SK-N-SH (cell line): ENCODE measurements at regions not wholly inside any gene's neighbourhood (a gene's known extent, or its start where the extent isn't known, plus 50 kb on each side); places are given as distances from the start of the nearest gene placed in this dataset.

Experiments used
- CTCF ChIA-PET: fragments of 300-600, 350-600 bp; formaldehyde crosslinking; extraction: SDS; loops from one replicate; lab custom pipeline; 2021; lab: Yijun Ruan, JAX
- POLR2A ChIA-PET: fragments of 350-600 bp; sonication (Branson Sonifier 250); formaldehyde crosslinking; extraction: SDS; loops from one replicate; lab custom pipeline; 2020; ENCODE audit warnings: antibody characterized with exemption, inconsistent platforms; lab: Yijun Ruan, JAX
- DNase-seq: peaks from one replicate; pipeline ENCODE4 v3.0.0; 2012
- H2AFZ ChIP-seq: fragments of 200-600 bp; sonication (generic); 2 replicates; pipeline ENCODE4 v1.8.1; 2016; ENCODE audit warnings: antibody characterized with exemption, mild to moderate bottlenecking, low read depth
- H3F3A ChIP-seq: fragments of 200-600 bp; sonication (generic); replicated peaks from 2 replicates; pipeline ENCODE3; 2016; ENCODE audit warnings: antibody characterized with exemption, mild to moderate bottlenecking; ENCODE audit not compliant: insufficient read depth
- H3K27ac ChIP-seq, 2 experiments: fragments of 200-500 bp in 1 of 2; fragments of 200-600 bp in 1 of 2; sonication (Bioruptor generic) in 1 of 2; sonication (generic), shearing (Covaris generic) in 1 of 2; 2 replicates each; pipeline versions ENCODE4 v1.5.1 to v1.6.1; 2014 to 2016; ENCODE audit warnings: low read depth in 2 of 2, inconsistent platforms in 1 of 2, low read length in 1 of 2, mild to moderate bottlenecking in 1 of 2, mixed read lengths in 1 of 2
- H3K27me3 ChIP-seq: fragments of 200-600 bp; sonication (generic), shearing (Covaris generic); 2 replicates; pipeline ENCODE4 v1.6.1; 2016; ENCODE audit warnings: mixed run types; ENCODE audit not compliant: insufficient read depth
- H3K36me3 ChIP-seq, 2 experiments: fragments of 200-500 bp in 1 of 2; fragments of 200-600 bp in 1 of 2; sonication (Bioruptor generic) in 1 of 2; sonication (generic) in 1 of 2; replicated peaks in 1 of 2; 2 replicates each; pipeline versions ENCODE3 to v1.5.1; 2014 to 2016; ENCODE audit warnings: low read length in 1 of 2, mild to moderate bottlenecking in 1 of 2; ENCODE audit not compliant: insufficient read depth in 2 of 2, control insufficient read depth in 1 of 2
- H3K4me1 ChIP-seq, 2 experiments: fragments of 200-500 bp in 1 of 2; fragments of 200-600 bp in 1 of 2; sonication (Bioruptor generic) in 1 of 2; sonication (generic), shearing (Covaris generic) in 1 of 2; 2 replicates each; pipeline versions ENCODE4 v1.5.1 to v1.6.1; 2014 to 2016; ENCODE audit warnings: low read depth in 1 of 2, low read length in 1 of 2, mixed run types in 1 of 2; ENCODE audit not compliant: insufficient read depth in 2 of 2, control insufficient read depth in 1 of 2
- H3K4me2 ChIP-seq: fragments of 200-600 bp; sonication (generic), shearing (Covaris generic); 2 replicates; pipeline ENCODE4 v1.6.1; 2017; ENCODE audit warnings: mixed run types
- H3K4me3 ChIP-seq, 2 experiments: fragments of 200-500 bp in 1 of 2; fragments of 200-600 bp in 1 of 2; sonication (Bioruptor generic) in 1 of 2; sonication (generic), shearing (Covaris generic) in 1 of 2; 2 replicates each; pipeline versions ENCODE4 v1.5.1 to v1.8.1; 2014 to 2016; ENCODE audit warnings: low read depth in 2 of 2, inconsistent platforms in 1 of 2, low read length in 1 of 2, mild to moderate bottlenecking in 1 of 2, mixed read lengths in 1 of 2, moderate library complexity in 1 of 2
- H3K79me2 ChIP-seq: fragments of 200-600 bp; sonication (generic); 2 replicates; pipeline ENCODE4 v1.8.1; 2017; ENCODE audit warnings: mild to moderate bottlenecking; ENCODE audit not compliant: insufficient read depth
- H3K9ac ChIP-seq: fragments of 200-600 bp; sonication (generic); 2 replicates; pipeline ENCODE4 v1.6.1; 2017; ENCODE audit warnings: mixed run types
- H3K9me2 ChIP-seq: fragments of 200-600 bp; sonication (generic); 2 replicates; pipeline ENCODE4 v1.6.1; 2017; ENCODE audit warnings: mixed run types
- H3K9me3 ChIP-seq: fragments of 200-600 bp; sonication (generic); 2 replicates; pipeline ENCODE4 v1.6.1; 2017; ENCODE audit warnings: mixed run types, mild to moderate bottlenecking, moderate library complexity
- H4K20me1 ChIP-seq: fragments of 200-600 bp; sonication (generic); 2 replicates; pipeline ENCODE4 v1.6.1; 2017; ENCODE audit warnings: mild to moderate bottlenecking, mixed run types; ENCODE audit not compliant: insufficient read depth
- CTCF ChIP-seq: fragments of 200-600 bp; sonication (generic); IDR thresholded peaks from 2 replicates; pipeline ENCODE4 v1.6.1; 2017; ENCODE audit warnings: antibody characterized with exemption, mild to moderate bottlenecking, moderate library complexity
- EP300 ChIP-seq, 2 experiments: IDR thresholded peaks; 2 replicates each; pipeline versions ENCODE4 v1.4.0 to v1.6.1; 2012; ENCODE audit warnings: borderline replicate concordance in 1 of 2, low read depth in 1 of 2, low read length in 1 of 2
- FOXJ3 ChIP-seq: sonication (generic); formaldehyde crosslinking; IDR thresholded peaks from 2 replicates; pipeline ENCODE4 v1.5.1; 2020; ENCODE audit warnings: mild to moderate bottlenecking, missing genetic modification reagents
- FOXM1 ChIP-seq: IDR thresholded peaks from 2 replicates; pipeline ENCODE4 v1.4.0; 2012; ENCODE audit warnings: low read depth, mild to moderate bottlenecking
- GATA2 ChIP-seq: sonication (generic); formaldehyde crosslinking; IDR thresholded peaks from 2 replicates; pipeline ENCODE4 v1.5.0; 2020; ENCODE audit warnings: mild to moderate bottlenecking, missing genetic modification reagents
- JUND ChIP-seq: IDR thresholded peaks from 2 replicates; pipeline ENCODE4 v1.4.0; 2012
- NFIC ChIP-seq: IDR thresholded peaks from 2 replicates; pipeline ENCODE4 v1.4.0; 2012; ENCODE audit warnings: borderline replicate concordance
- POLR2AphosphoS5 ChIP-seq: IDR thresholded peaks from 2 replicates; pipeline ENCODE4 v1.6.1; 2012; ENCODE audit warnings: low read depth, low read length
- REST ChIP-seq: IDR thresholded peaks from 2 replicates; pipeline ENCODE4 v1.6.1; 2012; ENCODE audit warnings: mild to moderate bottlenecking, low read depth, low read length, moderate library complexity
- RFX5 ChIP-seq: IDR thresholded peaks from 2 replicates; pipeline ENCODE4 v1.6.1; 2012; ENCODE audit warnings: mild to moderate bottlenecking, improper control_type of control experiment, low read length
- RXRA ChIP-seq: IDR thresholded peaks from 2 replicates; pipeline ENCODE4 v1.4.0; 2012; ENCODE audit warnings: low read depth, mild to moderate bottlenecking, borderline replicate concordance
- SIN3A ChIP-seq: IDR thresholded peaks from 2 replicates; pipeline ENCODE4 v1.6.1; 2012; ENCODE audit warnings: low read depth, mild to moderate bottlenecking, low read length, moderate library complexity, borderline replicate concordance
- SMC3 ChIP-seq: IDR thresholded peaks from 2 replicates; pipeline ENCODE4 v1.6.1; 2012; ENCODE audit warnings: low read depth, low read length, improper control_type of control experiment
- TCF12 ChIP-seq: IDR thresholded peaks from 2 replicates; pipeline ENCODE4 v1.4.0; 2012
- USF1 ChIP-seq: IDR thresholded peaks from 2 replicates; pipeline ENCODE4 v1.4.0; 2012; ENCODE audit warnings: low read depth, borderline replicate concordance
- USF2 ChIP-seq: fragments of 150-350 bp; IDR thresholded peaks from 2 replicates; pipeline ENCODE4 v1.6.1; 2017; ENCODE audit warnings: antibody characterized with exemption, low read length, low read depth, borderline replicate concordance
- WGBS: methylation state at CpG from one replicate; pipeline ENCODE4 v1.1.6; 2017; ENCODE audit warnings: low lambda C conversion rate; 5-methylcytosine and 5-hydroxymethylcytosine counted together

GRCh38 chr3:189490749-189491148, 140.4 kb upstream of the TP63 start:
- no peaks in the 10 kb centered on the region for H3K4me1 ChIP-seq
- no peak overlapping the region for H3K4me3 ChIP-seq
- H3K9me3 ChIP-seq, result no peaks in the 10 kb centered on the region
- H3K4me2 ChIP-seq, result no peak overlapping the region
- CTCF ChIA-PET, result no interaction called here
- TF ChIP-seq GATA2 (CRISPR knock-in tag) (no peak), POLR2AphosphoS5 (no peak), SMC3 (no peak), TCF12 (no peak), RXRA (no peak), FOXJ3 (CRISPR knock-in tag) (no peak), CTCF (no peak), FOXM1 (no peak), USF2 (no peak), RFX5 (no peak), USF1 (no peak), JUND (no peak), REST (no peak), NFIC (no peak), EP300 (IDR thresholded peaks at IDR 0.05; ENCODE audit: borderline replicate concordance in 1 of 2, low read depth in 1 of 2, low read length in 1 of 2) (no peak), SIN3A (no peak)
- no peaks in the 10 kb centered on the region for H3F3A ChIP-seq
- no peak overlapping the region for H2AFZ ChIP-seq
- H3K9ac ChIP-seq, result no peak overlapping the region
- H3K27me3 ChIP-seq, result no peaks in the 10 kb centered on the region
- no peak overlapping the region for H3K27ac ChIP-seq
- no peaks in the 10 kb centered on the region for H3K79me2 ChIP-seq
- no peak for DNase-seq
- H4K20me1 ChIP-seq, result no peaks in the 10 kb centered on the region
- POLR2A ChIA-PET, result no interaction called here
- WGBS, result 14% methylated on average over 3 of the region's 3 CpGs
- H3K36me3 ChIP-seq, result no peaks in the 10 kb centered on the region
- H3K9me2 ChIP-seq, result no peaks in the 10 kb centered on the region
